SK-N-DZ (cell line): ENCODE measurements at regions not wholly inside any gene's neighbourhood (a gene's known extent, or its start where the extent isn't known, plus 50 kb on each side); places are given as distances from the start of the nearest gene placed in this dataset.

ENCODE experiments used
- DNase-seq: peaks from one replicate; pipeline ENCODE4 v3.0.0-alpha.2; 2015; ENCODE audit warnings: low spot score

- DNase-seq = no peak
Observed at GRCh38 chr15:73001840-73002239, 50.4 kb upstream of the NEO1 start.

GRCh38 chr15:73000293-73000692, 52.0 kb upstream of the NEO1 start:
- no peak for DNase-seq

- DNase-seq = no peak
Observed at GRCh38 chr15:72999586-72999985, 52.7 kb upstream of the NEO1 start.

GRCh38 chr15:72998681-72999466, 53.4 kb upstream of the NEO1 start:
- no peak for DNase-seq

- DNase-seq = no peak
Observed at GRCh38 chr15:72998226-72998625, 54.0 kb upstream of the NEO1 start.

GRCh38 chr15:72995849-72996248, 56.4 kb upstream of the NEO1 start:
- DNase-seq = no peak

- DNase-seq = no peak
Observed at GRCh38 chr15:72994534-72995177, 57.6 kb upstream of the NEO1 start.

GRCh38 chr15:72992841-72993252, 59.4 kb upstream of the NEO1 start:
- no peak for DNase-seq

GRCh38 chr15:72991026-72991425, 61.2 kb upstream of the NEO1 start:
- no peak for DNase-seq

- no peak for DNase-seq
Observed at GRCh38 chr15:72983801-72984545, 68.3 kb upstream of the NEO1 start.

- no peak for DNase-seq
Observed at GRCh38 chr15:72982714-72983113, 69.5 kb upstream of the NEO1 start.

GRCh38 chr15:72980661-72981060, 71.6 kb upstream of the NEO1 start:
- no peak for DNase-seq

GRCh38 chr15:72979791-72980190, 72.5 kb upstream of the NEO1 start:
- DNase-seq = no peak

- no peak for DNase-seq
Observed at GRCh38 chr15:72979308-72979707, 73.0 kb upstream of the NEO1 start.

GRCh38 chr15:72978223-72978622, 74.0 kb upstream of the NEO1 start:
- DNase-seq = no peak

GRCh38 chr15:72972362-72972761, 79.9 kb upstream of the NEO1 start:
- no peak for DNase-seq

GRCh38 chr15:72971766-72972165, 80.5 kb upstream of the NEO1 start:
- no peak for DNase-seq

- peak; percentile 15 for DNase-seq
Observed at GRCh38 chr15:72970933-72971760, 81.1 kb upstream of the NEO1 start.

- no peak for DNase-seq
Observed at GRCh38 chr15:72968531-72968922, 83.7 kb upstream of the NEO1 start.

- no peak for DNase-seq
Observed at GRCh38 chr15:72967811-72968530, 84.3 kb upstream of the NEO1 start.

- no peak for DNase-seq
Observed at GRCh38 chr15:72967397-72967796, 84.9 kb upstream of the NEO1 start.
